ENCODE measurements at regions not wholly inside any gene's neighbourhood (a gene's known extent, or its start where the extent isn't known, plus 50 kb on each side); places are given as distances from the start of the nearest gene placed in this dataset.

GRCh38 chr5:171661143-171661542 is 124.5 kb upstream of the SMIM23 start:
- no peak for TF ChIP-seq EZH2 (IDR thresholded peaks at IDR 0.05; ENCODE audit: insufficient read depth, poor library complexity, severe bottlenecking)
- TF ChIP-seq EZH2phosphoT487 (IDR thresholded peaks at IDR 0.05; ENCODE audit: insufficient read depth, low read depth): no peak

All from GM23248 (cell line).